Tibial artery (tissue), 4 donors: ENCODE measurements at regions not wholly inside any gene's neighbourhood (a gene's known extent, or its start where the extent isn't known, plus 50 kb on each side); places are given as distances from the start of the nearest gene placed in this dataset.

Experiments used
- DNase-seq, 2 donors: peaks; one replicate each; pipeline ENCODE4 v3.0.0-alpha.2; 2019
- H3K27ac ChIP-seq, 2 donors: fragments of 200-600 bp; sonication (generic) in 1 of 2; 1 replicate in 1 of 2; 2 replicates in 1 of 2; pipeline ENCODE4 v1.5.1; 2018 to 2019; ENCODE audit warnings: mild to moderate bottlenecking in 1 of 2
- H3K27me3 ChIP-seq, 2 donors: fragments of 200-600 bp; sonication (generic) in 1 of 2; one replicate each; pipeline versions ENCODE4 v1.5.1 to v1.6.0; 2016 to 2019
- H3K36me3 ChIP-seq, 3 donors: fragments of 200-600 bp; sonication (generic) in 2 of 3; one replicate each; pipeline ENCODE4 v1.5.1; 2016 to 2019; ENCODE audit warnings: mild to moderate bottlenecking in 2 of 3
- H3K4me1 ChIP-seq, 4 donors: fragments of 200-600 bp; sonication (generic) in 2 of 4; 1 replicate in 3 of 4; 2 replicates in 1 of 4; pipeline ENCODE4 v1.5.1; 2016 to 2019
- H3K4me3 ChIP-seq, 2 donors: fragments of 200-600 bp; sonication (generic) in 1 of 2; 1 replicate in 1 of 2; 2 replicates in 1 of 2; pipeline ENCODE4 v1.5.1; 2018 to 2019; ENCODE audit warnings: mild to moderate bottlenecking in 2 of 2
- H3K9me3 ChIP-seq, 3 donors: fragments of 200-600 bp; sonication (generic) in 1 of 3; one replicate each; pipeline ENCODE4 v1.5.1; 2016 to 2019
- intact Hi-C: fragments of 100-400 bp; cut with DNase I; formaldehyde crosslinking; loops from one replicate; pipeline ENCODE4 v1.15.0; 2023; ENCODE audit warnings: low total_unique reads
- TF ChIP-seq, protein P1 (sequence below), 2 experiments: fragments of 200-600 bp in 1 of 2; fragments of 450-650 bp in 1 of 2; IDR thresholded peaks; one replicate each; pipeline ENCODE4 v1.5.1; 2017 to 2019; ENCODE audit warnings: antibody characterized with exemption in 2 of 2, mild to moderate bottlenecking in 1 of 2, moderate library complexity in 1 of 2

DNA sequence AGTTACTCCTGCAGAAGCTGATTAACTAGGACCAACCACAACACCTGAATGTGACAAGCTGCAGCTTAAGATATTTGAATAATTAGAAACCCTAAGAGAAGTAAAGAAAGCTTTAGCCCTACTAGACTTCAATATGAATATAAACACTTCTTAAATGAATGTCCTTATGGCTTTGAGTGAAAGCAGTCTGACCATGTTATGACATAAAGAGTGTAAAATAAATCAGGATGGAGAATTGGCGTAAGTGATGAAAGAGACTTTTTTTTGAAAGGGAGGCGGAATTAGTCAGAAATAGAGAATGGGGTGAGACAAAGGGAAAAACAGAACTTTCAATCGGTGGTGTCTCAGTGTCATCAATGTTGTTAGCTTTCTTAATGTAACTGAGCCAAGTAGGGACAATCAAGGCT lies 117.2 kb upstream of the MAGEB16 start:
- Histone ChIP-seq H3K9me3 (no peaks in the 10 kb centered on the region), H3K36me3 (no peaks in the 10 kb centered on the region), H3K27me3 (no peaks in the 10 kb centered on the region), H3K4me3 (no peak overlapping the region), H3K4me1 (no peaks in the 10 kb centered on the region), H3K27ac (no peak overlapping the region)
- intact Hi-C loops: no loop called here
- TF ChIP-seq, protein P1, sequence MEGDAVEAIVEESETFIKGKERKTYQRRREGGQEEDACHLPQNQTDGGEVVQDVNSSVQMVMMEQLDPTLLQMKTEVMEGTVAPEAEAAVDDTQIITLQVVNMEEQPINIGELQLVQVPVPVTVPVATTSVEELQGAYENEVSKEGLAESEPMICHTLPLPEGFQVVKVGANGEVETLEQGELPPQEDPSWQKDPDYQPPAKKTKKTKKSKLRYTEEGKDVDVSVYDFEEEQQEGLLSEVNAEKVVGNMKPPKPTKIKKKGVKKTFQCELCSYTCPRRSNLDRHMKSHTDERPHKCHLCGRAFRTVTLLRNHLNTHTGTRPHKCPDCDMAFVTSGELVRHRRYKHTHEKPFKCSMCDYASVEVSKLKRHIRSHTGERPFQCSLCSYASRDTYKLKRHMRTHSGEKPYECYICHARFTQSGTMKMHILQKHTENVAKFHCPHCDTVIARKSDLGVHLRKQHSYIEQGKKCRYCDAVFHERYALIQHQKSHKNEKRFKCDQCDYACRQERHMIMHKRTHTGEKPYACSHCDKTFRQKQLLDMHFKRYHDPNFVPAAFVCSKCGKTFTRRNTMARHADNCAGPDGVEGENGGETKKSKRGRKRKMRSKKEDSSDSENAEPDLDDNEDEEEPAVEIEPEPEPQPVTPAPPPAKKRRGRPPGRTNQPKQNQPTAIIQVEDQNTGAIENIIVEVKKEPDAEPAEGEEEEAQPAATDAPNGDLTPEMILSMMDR (IDR thresholded peaks at IDR 0.05): no peak
- no peak for DNase-seq

DNA sequence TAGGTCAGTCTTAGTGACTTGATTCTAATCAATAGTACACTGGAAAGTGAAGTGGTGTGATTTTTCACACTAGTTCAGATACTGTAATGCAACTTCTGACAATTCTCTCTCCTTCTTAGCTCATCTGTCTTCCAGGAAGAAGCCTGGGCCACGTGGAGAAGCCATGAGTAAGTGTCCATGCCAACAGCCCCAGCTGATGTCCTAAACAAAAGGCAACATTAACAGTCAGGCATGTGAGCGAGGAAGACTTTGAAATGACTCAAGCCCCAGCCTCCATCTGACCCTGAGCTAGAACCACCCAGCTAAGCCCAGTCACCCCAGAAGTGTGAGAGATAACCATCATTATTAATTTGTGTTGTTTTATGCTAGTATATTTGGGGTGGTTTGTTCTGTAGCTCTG lies 115.7 kb upstream of the MAGEB16 start:
- Histone ChIP-seq H3K36me3 (no peaks in the 10 kb centered on the region), H3K4me3 (no peak overlapping the region), H3K9me3 (no peaks in the 10 kb centered on the region), H3K4me1 (no peaks in the 10 kb centered on the region), H3K27me3 (no peaks in the 10 kb centered on the region), H3K27ac (no peak overlapping the region)
- DNase-seq: no peak
- TF ChIP-seq, protein P1 (IDR thresholded peaks at IDR 0.05): no peak
- intact Hi-C loops: no loop called here

DNA sequence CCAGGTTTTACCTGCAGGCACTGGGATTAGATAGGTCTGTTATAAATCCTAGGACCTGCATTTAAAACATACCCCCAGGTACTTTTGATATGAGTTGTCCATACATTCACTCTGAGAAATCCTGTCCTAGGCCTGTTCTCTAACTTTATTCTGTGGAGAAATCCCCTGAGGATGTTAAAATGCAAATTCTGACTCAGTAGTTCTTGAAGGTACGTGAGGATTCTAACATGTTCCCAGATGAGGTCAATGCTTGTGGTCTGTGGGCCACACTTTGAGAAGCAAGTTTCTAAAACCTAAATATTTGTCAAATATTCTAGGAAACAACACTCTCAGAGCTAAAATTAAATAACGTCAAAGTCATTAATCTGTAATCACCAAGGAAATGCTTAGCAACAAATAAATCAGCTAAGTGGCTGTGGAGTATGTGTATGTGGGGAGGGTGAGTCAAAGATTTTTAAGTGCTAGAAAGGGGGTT lies 101.3 kb upstream of the MAGEB16 start:
- no peaks in the 10 kb centered on the region for H3K9me3 ChIP-seq

DNA sequence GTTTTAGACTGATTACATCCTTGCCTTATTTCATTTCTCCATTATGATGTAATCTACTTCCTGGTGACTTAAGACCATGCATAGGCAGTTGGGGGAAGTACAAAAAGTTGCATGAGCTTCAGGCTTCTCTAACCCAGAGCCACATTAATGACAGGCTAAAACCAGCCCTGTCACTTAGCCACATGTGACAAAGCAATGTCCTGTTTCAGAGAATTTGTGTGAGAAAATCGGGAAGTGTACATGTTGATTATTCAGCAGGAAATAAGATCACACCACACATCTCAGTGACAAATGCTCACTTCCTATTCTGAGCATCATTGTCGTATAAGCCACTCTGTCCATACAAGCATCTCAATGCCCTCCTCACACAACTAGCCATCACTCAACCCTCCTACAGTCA lies 98.5 kb upstream of the MAGEB16 start:
- TF ChIP-seq, protein P1 (IDR thresholded peaks at IDR 0.05): no peak
- DNase-seq: no peak
- H3K9me3 ChIP-seq: no peaks in the 10 kb centered on the region
- no peaks in the 10 kb centered on the region for H3K27me3 ChIP-seq
- no peaks in the 10 kb centered on the region for H3K36me3 ChIP-seq
- intact Hi-C loops: no loop called here
- H3K4me1 ChIP-seq: no peaks in the 10 kb centered on the region
- H3K27ac ChIP-seq: no peak overlapping the region
- H3K4me3 ChIP-seq: no peak overlapping the region

More for the DNA sequence above, 101.3 kb upstream of the MAGEB16 start:
- H3K36me3 ChIP-seq: no peaks in the 10 kb centered on the region
- H3K27me3 ChIP-seq: no peaks in the 10 kb centered on the region
- H3K4me1 ChIP-seq: no peaks in the 10 kb centered on the region
- DNase-seq: no peak
- TF ChIP-seq, protein P1 (IDR thresholded peaks at IDR 0.05): no peak
- no peak overlapping the region for H3K27ac ChIP-seq
- H3K4me3 ChIP-seq: no peak overlapping the region
- intact Hi-C loops: no loop called here

DNA sequence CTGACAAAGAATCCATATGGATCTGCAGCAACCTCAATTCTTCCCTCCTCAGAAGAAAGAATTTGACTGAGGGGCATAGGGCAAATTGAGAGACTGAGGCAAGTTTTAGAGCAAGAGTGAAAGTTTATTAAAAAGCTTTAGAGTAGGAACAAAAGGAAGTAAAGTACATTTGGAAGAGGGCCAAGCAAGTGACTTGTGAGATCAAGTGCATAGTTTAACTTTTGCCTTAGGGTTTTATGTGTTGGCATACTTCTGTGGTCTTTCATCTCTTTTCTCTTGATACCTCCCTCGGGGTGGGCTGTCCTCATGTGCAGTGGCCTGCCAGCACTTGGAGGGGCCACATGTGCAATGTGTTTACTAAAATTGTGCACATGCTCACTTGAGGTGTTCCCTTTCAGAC lies 98.0 kb upstream of the MAGEB16 start:
- Histone ChIP-seq H3K4me3 (no peak overlapping the region), H3K36me3 (no peaks in the 10 kb centered on the region), H3K9me3 (no peaks in the 10 kb centered on the region), H3K27ac (no peak overlapping the region), H3K27me3 (no peaks in the 10 kb centered on the region), H3K4me1 (no peaks in the 10 kb centered on the region)
- intact Hi-C loops: no loop called here
- TF ChIP-seq, protein P1 (IDR thresholded peaks at IDR 0.05): no peak
- no peak for DNase-seq

DNA sequence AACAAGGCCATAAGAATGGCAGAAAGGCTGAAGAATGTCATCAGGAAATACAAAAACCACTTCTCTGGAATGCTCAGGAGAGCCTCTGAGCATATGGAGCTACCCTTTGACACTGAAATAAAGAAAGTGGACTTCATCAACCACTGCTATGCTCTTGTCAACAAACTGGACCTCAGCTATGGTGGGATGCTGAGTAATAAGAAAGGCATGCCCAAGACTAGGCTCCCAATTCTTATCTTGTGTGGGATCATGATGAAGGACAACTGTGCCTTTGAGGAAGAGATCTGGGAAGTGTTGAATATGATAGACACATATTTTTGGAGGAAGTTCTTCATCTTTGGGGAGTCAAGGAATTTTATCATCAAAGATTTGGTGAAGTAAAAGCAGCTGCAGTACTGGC lies 86.9 kb upstream of the MAGEB16 start:
- no peaks in the 10 kb centered on the region for H3K27me3 ChIP-seq
- DNase-seq: no peak
- no peaks in the 10 kb centered on the region for H3K36me3 ChIP-seq
- no peak overlapping the region for H3K27ac ChIP-seq
- H3K4me1 ChIP-seq: no peaks in the 10 kb centered on the region
- H3K9me3 ChIP-seq: no peaks in the 10 kb centered on the region
- TF ChIP-seq, protein P1 (IDR thresholded peaks at IDR 0.05): no peak
- intact Hi-C loops: no loop called here
- H3K4me3 ChIP-seq: no peak overlapping the region
